GM18907 (cell line): ENCODE measurements at regions not wholly inside any gene's neighbourhood (a gene's known extent, or its start where the extent isn't known, plus 50 kb on each side); places are given as distances from the start of the nearest gene placed in this dataset.
A peak's percentile ranks its signal among the peaks of the same experiment; 100 is the strongest.

Experiments
- ATAC-seq: cut with Tn5 transposase; IDR thresholded peaks from one replicate; pipeline ENCODE4 v1.9.1; 2021; ENCODE audit warnings: mild to moderate bottlenecking, moderate library complexity; ENCODE audit not compliant: unreplicated experiment

DNA sequence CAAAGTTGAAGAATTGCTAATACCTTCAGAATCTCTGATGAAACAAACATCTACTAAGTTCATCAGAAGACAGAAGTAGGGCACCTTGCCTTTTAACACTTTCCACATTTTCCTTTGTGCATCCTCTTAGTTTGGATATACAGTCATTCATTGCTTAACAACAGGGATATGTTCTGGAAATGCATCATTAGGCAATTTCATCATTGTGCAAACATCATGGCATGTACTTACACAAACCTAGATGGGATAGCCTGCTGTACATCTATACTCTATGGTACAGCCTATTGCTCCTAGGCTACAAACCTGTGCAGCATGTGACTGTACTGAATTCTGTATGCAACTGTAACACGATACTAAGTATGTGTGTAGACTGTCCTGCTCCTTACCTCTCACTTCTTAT is 169.8 kb downstream of the SUCLA2 start:
- ATAC-seq, result no peak

- ATAC-seq, result no peak
Measured at GRCh38 chr13:47829690-47830089, 171.4 kb downstream of the SUCLA2 start.

GRCh38 chr13:47826471-47826870 is 174.6 kb downstream of the SUCLA2 start:
- no peak for ATAC-seq

DNA sequence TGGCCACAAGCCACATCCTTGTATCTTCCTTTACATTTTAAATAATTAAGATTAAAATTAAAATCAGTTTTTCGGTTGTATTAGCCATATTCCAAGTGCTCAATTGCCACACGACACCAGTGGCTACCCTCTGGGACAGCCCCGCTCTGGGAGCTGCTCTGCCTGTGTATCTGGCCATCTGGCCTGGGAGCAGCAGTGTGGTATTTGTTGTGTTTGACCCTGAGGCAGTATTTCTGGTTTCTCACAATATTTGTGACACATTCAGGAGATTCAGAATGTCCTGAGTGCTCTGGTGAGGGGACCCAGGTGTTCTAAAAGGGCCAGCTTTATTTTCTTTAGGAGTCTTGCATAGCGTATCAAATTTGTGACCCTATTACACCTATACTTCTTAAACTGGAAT is 179.0 kb downstream of the SUCLA2 start:
- no peak for ATAC-seq

DNA sequence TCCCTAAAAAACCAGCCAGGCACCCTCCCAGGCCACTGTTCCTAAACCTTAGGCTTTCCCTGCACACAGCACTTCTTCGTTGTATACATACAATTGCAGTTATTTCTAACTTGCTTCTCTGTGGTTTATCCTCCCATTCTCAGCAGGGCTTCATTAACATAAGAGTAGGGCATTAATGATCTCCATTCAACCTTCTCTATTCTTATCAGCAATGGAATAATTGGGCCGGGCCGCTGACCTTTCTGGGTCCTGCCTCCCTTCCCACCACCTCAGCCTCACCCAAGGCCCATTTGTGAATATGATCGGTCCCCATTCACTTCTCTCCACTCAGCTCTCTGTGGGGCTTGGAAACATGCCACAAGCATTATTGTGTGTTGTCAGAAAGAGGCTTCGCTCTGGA is 184.2 kb downstream of the SUCLA2 start:
- no peak for ATAC-seq

- ATAC-seq, result no peak
Measured at GRCh38 chr13:47813718-47814117, 187.4 kb downstream of the SUCLA2 start.

- no peak for ATAC-seq
Measured at GRCh38 chr13:47809411-47809810, 191.7 kb downstream of the SUCLA2 start.

- ATAC-seq, result no peak
Measured at GRCh38 chr13:47803131-47803530, 197.9 kb downstream of the SUCLA2 start.

- ATAC-seq, result no peak
Measured at GRCh38 chr13:47801555-47801954, 199.5 kb downstream of the SUCLA2 start.

GRCh38 chr13:47800593-47800992 is 200.5 kb downstream of the SUCLA2 start:
- ATAC-seq, result no peak

DNA sequence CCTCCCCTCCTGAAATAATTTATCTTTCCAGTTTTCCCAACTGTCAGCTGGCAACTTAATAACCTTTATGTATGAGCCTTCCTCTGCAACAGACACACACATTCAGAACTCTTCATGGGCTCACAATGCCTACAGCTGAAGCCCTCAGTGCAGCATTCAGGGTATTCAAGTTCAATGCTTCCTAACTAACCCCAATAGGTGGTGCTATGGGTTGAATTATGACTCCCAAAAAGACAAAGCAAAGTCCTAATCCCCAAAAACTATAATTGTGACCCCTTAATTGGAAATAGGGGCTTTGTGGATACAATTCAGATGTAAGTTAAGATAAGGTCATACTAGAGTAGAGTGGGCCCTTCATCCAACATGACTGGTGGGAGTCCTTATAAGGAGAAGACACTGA is 202.2 kb downstream of the SUCLA2 start:
- ATAC-seq, result no peak

GRCh38 chr13:47798194-47798593 is 202.9 kb downstream of the SUCLA2 start:
- no peak for ATAC-seq

- no peak for ATAC-seq
Measured at GRCh38 chr13:47796816-47797215, 204.3 kb downstream of the SUCLA2 start.

GRCh38 chr13:47794963-47795362 is 206.1 kb downstream of the SUCLA2 start:
- ATAC-seq, result no peak

DNA sequence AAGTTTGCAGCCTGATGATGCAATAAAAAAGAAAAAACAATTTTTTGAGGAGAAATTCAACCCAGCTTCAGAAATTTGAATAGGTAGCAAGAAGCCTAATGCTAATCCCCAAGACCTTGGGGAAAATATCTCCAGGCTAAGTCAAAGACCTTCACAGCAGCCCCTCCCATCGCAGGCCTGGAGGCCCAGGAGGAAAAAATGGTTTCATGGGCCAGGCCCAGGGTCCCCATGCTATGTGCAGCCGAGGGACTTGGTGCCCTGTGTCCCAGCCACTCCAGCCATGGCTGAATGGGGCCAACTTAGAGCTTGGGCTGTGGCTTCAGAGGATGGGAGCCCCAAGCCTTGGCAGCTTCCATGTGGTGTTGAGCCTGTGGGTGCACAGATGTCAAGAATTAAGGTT is 210.3 kb downstream of the SUCLA2 start:
- ATAC-seq, result no peak

DNA sequence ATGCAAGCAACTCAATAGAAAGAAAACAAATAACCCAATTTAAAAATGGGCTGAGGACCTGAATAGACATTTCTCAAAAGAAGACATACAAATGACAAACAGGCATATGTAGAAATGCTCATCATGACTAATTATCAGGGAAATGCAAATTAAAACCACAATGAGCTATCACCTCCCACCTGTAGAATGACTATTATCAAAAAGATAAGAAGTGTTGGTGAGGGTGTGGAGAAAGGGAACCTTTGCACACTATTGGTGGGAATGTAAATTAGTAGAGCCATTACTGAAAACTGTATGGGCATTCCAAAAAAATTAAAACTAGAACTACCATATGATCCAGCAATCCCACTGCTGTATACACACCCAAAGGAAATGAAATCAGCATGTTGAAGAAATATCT is 212.2 kb downstream of the SUCLA2 start:
- no peak for ATAC-seq

- peak; percentile 7 for ATAC-seq
Measured at GRCh38 chr13:47774671-47774994, 226.4 kb downstream of the SUCLA2 start.

DNA sequence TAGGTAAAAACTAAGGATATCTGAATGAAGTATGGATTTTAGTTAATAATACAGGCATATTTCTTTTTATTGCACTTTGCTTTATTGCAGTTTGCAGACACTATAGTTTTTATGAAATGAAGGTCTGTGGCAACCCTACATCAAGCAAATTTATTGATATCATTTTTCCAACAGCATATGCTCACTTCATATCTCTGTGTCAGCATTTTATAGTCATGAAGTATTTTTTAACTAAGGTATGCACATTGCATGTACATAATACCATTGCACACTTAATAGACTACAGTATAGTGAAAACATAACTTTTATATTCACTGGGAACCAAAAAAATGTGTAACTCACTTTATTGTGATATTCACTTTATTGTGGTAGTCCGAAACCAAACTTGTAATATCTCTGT is 236.3 kb downstream of the SUCLA2 start:
- no peak for ATAC-seq

GRCh38 chr13:47757466-47758080 is 243.5 kb downstream of the SUCLA2 start:
- ATAC-seq, result no peak

GRCh38 chr13:47747901-47748300 is 253.2 kb downstream of the SUCLA2 start:
- ATAC-seq, result no peak

DNA sequence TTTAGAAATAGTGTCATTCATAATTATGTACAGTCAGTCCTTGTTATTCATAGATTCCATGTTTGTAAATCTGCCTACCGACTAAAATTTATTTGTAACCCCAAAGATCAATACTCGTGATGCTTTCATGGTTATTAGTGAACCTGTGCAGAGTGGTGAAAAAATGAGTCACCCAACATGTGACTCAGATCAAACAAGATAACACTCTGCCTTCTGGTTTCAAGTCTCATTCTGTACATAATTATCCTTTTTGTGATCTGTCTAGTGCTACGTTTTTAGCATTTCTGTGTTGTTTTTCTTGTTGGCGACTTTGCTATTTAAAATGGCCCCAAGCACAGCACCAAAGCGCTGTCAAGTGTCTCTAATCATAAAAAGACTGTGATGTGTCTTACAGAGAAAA is 274.7 kb downstream of the SUCLA2 start:
- no peak for ATAC-seq

DNA sequence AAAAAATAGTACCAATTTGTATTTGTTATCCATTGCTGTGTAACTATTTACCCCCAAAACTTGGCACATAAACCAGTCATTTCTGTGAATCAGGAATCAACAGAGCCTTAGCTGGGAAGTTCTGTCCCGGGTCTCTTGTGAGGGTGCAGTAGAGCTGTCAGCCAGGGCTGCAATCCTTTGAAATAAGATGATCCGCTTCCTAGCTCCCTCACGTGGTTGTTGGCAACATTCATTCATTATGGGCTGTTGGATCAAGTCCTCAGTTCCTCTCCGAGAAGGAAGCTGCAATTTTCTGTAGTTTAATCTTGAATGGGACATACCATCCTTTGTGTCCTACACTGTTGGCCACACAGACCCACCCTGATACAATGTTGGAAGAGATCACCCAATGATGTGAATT is 277.2 kb downstream of the SUCLA2 start:
- no peak for ATAC-seq

GRCh38 chr13:47719164-47719563 is 281.9 kb downstream of the SUCLA2 start:
- no peak for ATAC-seq

DNA sequence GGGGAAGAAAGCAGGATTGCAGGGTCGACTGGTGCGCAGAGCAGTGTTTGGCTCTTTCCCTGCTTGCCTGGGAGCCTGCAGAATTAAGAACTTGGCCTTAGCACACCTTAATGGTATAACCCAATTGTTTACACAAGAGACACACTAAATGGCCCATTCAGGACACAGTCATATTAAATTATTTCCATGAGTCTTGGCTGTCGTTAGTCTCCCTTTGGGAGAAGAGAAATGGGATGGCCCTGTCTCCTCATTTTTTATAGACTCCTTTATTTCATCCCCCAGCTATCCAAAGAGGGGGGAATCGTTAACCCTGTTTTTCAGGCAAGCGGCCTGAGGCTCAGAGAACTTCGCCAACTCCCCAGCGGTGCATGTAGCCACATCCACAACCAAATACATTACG is 282.5 kb downstream of the SUCLA2 start:
- ATAC-seq, result no peak
